Peyer's patch (tissue), 4 donors: ENCODE measurements at regions not wholly inside any gene's neighbourhood (a gene's known extent, or its start where the extent isn't known, plus 50 kb on each side); places are given as distances from the start of the nearest gene placed in this dataset.

ENCODE experiments used
- DNase-seq, 3 donors: peaks; one replicate each; pipeline ENCODE4 v3.0.0-alpha.2; 2017 to 2019
- H3K27ac ChIP-seq, 4 donors: fragments of 200-600 bp; sonication (generic); one replicate each; pipeline ENCODE4 v1.5.1; 2016 to 2019
- H3K27me3 ChIP-seq, 2 donors: fragments of 200-600 bp; sonication (generic); one replicate each; pipeline ENCODE4 v1.5.1; 2019
- H3K36me3 ChIP-seq, 3 donors: fragments of 200-600 bp; sonication (generic); one replicate each; pipeline ENCODE4 v1.5.1; 2016 to 2019
- H3K4me1 ChIP-seq, 4 donors: fragments of 200-600 bp; sonication (generic); one replicate each; pipeline ENCODE4 v1.5.1; 2016 to 2019
- H3K4me3 ChIP-seq, 4 donors: fragments of 200-600 bp; sonication (generic); 1 replicate in 3 of 4; 2 replicates in 1 of 4; pipeline ENCODE4 v1.5.1; 2016 to 2019; ENCODE audit warnings: mild to moderate bottlenecking in 1 of 4
- H3K9me3 ChIP-seq, 4 donors: fragments of 200-600 bp; sonication (generic); one replicate each; pipeline ENCODE4 v1.5.1; 2016 to 2019; ENCODE audit warnings: mild to moderate bottlenecking in 1 of 4
- POLR2A ChIP-seq, 2 donors: fragments of 450-650 bp; IDR thresholded peaks; one replicate each; pipeline ENCODE4 v1.5.1; 2017; ENCODE audit warnings: antibody characterized with exemption in 2 of 2, mild to moderate bottlenecking in 2 of 2, moderate library complexity in 2 of 2
- TF ChIP-seq, protein P1 (sequence below), 6 experiments: fragments of 450-650 bp in 4 of 6; fragments of 200-600 bp in 2 of 6; sonication (generic) in 1 of 6; IDR thresholded peaks; one replicate each; pipeline ENCODE4 v1.5.1; 2017 to 2019; ENCODE audit warnings: antibody characterized with exemption in 6 of 6, mild to moderate bottlenecking in 3 of 6, moderate library complexity in 1 of 6

DNA sequence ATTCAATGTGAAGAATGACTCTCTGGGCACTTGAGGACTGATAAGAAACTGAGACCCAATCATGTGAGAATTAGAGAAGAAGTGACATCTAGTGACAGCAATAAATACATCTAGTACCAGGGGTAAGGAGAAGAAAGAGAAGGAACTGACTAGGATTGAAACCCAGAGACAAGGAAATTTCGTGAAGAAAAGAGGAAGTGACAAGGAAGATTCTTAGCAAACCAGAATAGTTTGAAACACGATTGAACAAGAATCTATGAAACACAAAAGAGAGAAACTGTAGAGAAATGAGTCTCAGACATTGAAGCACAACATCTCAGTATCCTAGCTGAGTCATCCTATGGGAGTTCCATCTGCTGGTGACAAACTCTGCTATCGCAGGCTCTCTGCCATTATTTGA, 571.9 kb upstream of the PKDCC start:
- no peaks in the 10 kb centered on the region for H3K9me3 ChIP-seq

DNA sequence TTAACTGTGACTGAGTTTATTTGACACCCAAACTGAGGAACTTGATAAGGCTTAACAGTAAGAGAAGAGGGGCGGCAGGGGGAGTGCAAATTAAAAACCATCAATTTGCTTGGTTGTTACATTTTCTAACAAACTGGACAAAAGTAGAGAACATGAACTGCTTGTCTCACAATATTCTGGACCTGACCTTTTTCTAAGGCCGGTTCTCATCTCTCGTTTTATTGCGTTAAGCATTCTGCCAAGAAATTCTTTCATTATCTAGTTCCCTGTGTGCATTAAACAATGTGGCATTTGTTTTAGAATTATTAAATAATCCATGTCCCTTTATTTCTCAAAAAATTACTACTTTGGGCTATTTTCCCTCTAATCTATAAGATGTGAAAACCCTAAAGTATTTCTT, 565.2 kb upstream of the PKDCC start:
- H3K9me3 ChIP-seq: no peaks in the 10 kb centered on the region
- no peak for TF ChIP-seq POLR2A (IDR thresholded peaks at IDR 0.05)
- H3K4me3 ChIP-seq: no peak overlapping the region
- H3K27ac ChIP-seq: no peak overlapping the region
- H3K36me3 ChIP-seq: no peaks in the 10 kb centered on the region
- no peak for DNase-seq
- H3K27me3 ChIP-seq: no peaks in the 10 kb centered on the region
- H3K4me1 ChIP-seq: no peaks in the 10 kb centered on the region

More for the DNA sequence above, 571.9 kb upstream of the PKDCC start:
- no peak overlapping the region for H3K27ac ChIP-seq
- TF ChIP-seq POLR2A (IDR thresholded peaks at IDR 0.05): no peak
- TF ChIP-seq, protein P1, sequence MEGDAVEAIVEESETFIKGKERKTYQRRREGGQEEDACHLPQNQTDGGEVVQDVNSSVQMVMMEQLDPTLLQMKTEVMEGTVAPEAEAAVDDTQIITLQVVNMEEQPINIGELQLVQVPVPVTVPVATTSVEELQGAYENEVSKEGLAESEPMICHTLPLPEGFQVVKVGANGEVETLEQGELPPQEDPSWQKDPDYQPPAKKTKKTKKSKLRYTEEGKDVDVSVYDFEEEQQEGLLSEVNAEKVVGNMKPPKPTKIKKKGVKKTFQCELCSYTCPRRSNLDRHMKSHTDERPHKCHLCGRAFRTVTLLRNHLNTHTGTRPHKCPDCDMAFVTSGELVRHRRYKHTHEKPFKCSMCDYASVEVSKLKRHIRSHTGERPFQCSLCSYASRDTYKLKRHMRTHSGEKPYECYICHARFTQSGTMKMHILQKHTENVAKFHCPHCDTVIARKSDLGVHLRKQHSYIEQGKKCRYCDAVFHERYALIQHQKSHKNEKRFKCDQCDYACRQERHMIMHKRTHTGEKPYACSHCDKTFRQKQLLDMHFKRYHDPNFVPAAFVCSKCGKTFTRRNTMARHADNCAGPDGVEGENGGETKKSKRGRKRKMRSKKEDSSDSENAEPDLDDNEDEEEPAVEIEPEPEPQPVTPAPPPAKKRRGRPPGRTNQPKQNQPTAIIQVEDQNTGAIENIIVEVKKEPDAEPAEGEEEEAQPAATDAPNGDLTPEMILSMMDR (IDR thresholded peaks at IDR 0.05): no peak
- DNase-seq: no peak
- H3K4me1 ChIP-seq: no peaks in the 10 kb centered on the region
- no peaks in the 10 kb centered on the region for H3K27me3 ChIP-seq
- H3K4me3 ChIP-seq: no peak overlapping the region
- no peaks in the 10 kb centered on the region for H3K36me3 ChIP-seq

DNA sequence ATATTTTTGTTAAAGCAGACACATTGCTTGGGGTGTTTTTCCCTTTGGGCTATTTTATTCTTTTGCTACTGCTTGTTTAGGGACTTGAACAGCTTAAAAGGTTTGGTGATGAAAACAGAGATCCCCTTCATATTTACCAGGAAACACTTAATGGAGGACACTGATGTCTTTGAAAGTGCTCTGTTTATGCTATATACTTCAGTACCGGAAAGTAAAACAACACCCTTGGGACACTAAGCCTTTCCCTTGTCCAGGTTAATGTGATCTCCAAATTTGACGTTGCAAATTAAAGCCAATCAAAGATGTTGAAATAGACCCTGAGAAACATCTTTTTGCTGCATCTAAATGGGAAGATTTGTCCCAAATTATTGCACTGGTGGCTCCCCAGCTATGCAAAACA, 564.6 kb upstream of the PKDCC start:
- TF ChIP-seq, protein P1 (IDR thresholded peaks at IDR 0.05): no peak
- no peak for TF ChIP-seq POLR2A (IDR thresholded peaks at IDR 0.05)
- Histone ChIP-seq H3K27ac (no peak overlapping the region), H3K36me3 (no peaks in the 10 kb centered on the region), H3K27me3 (no peaks in the 10 kb centered on the region), H3K4me3 (no peak overlapping the region), H3K4me1 (no peaks in the 10 kb centered on the region), H3K9me3 (no peaks in the 10 kb centered on the region)
- DNase-seq: no peak

DNA sequence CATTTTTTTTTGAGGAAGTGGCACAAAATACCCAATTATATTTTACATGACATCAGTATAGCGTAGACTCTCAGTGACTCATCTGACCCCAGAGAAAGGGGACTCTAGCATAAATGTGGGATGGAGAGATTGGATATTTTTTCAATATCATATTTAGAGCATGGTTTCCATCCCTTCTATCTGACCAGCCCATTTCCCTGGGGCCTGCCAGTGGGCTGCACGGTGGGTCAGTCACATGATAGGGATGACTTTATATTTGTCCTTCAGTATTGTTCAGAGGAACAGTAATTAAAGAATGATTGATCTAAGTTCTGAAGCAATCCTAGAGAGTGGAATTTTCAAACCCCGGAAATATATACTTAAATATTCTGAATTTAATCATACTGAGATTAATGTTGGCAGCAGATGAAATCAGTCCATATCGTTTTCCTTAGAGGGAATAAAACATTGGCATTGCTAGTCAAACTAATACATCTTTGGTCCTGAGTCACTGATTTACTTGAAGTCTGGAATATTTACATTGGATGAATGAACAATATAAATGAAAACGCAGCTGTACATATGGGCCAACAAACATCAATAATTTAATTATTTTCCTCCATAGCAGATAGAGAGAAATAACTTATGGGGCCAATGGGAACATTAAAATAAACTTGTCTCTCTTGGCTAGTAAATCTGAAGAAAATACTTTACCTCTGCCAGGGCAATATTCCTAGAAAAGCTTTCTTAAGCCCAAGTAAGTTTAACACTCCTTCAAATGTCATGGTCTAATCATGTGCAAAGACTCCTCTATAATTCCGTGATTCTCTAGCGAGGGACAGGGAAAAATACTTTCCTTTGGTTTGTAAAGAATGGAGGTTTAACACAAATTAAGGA, 563.6 kb upstream of the PKDCC start:
- Histone ChIP-seq H3K9me3 (no peaks in the 10 kb centered on the region), H3K4me1 (no peaks in the 10 kb centered on the region), H3K4me3 (no peak overlapping the region), H3K27me3 (no peaks in the 10 kb centered on the region), H3K36me3 (no peaks in the 10 kb centered on the region), H3K27ac (no peak overlapping the region)
- DNase-seq: no peak
- TF ChIP-seq POLR2A (IDR thresholded peaks at IDR 0.05): no peak
- TF ChIP-seq, protein P1 (IDR thresholded peaks at IDR 0.05): no peak

DNA sequence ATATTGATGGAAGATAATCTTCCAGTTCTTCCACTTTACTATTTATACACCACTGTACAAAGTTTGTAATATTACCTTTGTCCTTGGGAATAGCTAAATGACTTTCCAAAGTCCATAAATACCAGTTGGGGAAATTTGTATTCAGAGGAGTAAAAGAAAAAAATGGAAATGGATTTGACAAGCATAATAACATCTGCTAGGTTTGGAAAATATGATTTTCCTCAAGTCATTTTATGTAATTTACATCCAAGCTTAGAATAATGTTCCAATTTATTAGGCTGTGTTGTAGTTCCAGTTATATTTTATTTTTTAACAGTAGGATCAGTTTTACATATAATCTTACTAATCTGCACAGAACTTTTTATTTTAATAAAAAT, 563.0 kb upstream of the PKDCC start:
- Histone ChIP-seq H3K36me3 (no peaks in the 10 kb centered on the region), H3K9me3 (no peaks in the 10 kb centered on the region), H3K4me3 (no peak overlapping the region), H3K27ac (no peak overlapping the region), H3K27me3 (no peaks in the 10 kb centered on the region), H3K4me1 (no peaks in the 10 kb centered on the region)
- no peak for TF ChIP-seq POLR2A (IDR thresholded peaks at IDR 0.05)
- TF ChIP-seq, protein P1 (IDR thresholded peaks at IDR 0.05): no peak
- DNase-seq: no peak

DNA sequence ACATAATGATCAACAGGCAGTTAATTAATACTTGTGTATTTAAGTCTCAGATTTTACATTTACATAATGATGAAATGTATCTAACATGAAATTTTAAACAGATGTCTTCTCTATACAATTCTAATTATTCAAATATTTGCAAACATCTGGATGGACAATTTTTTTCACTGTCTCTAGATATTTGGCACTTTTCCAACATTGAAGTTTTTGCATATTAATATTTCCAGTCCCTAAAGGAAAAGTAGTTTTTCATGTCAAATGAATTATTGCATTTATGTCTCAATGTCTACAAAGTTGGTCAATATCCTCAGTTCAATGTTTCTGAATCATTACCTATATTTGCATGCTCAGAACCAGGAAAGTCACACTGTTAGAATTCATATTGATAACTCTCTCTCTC, 560.9 kb upstream of the PKDCC start:
- no peaks in the 10 kb centered on the region for H3K4me1 ChIP-seq

More for the DNA sequence above, 560.9 kb upstream of the PKDCC start:
- Histone ChIP-seq H3K9me3 (no peaks in the 10 kb centered on the region), H3K27me3 (no peaks in the 10 kb centered on the region), H3K27ac (no peak overlapping the region), H3K4me3 (no peak overlapping the region), H3K36me3 (no peaks in the 10 kb centered on the region)
- DNase-seq: no peak
- TF ChIP-seq, protein P1 (IDR thresholded peaks at IDR 0.05): no peak
